Heart right ventricle (tissue), 16 donors: ENCODE measurements at regions not wholly inside any gene's neighbourhood (a gene's known extent, or its start where the extent isn't known, plus 50 kb on each side); places are given as distances from the start of the nearest gene placed in this dataset.

Experiments used
- ATAC-seq, 8 donors: fragments of 200-7000 bp; cut with Tn5 transposase; one replicate each; pipeline ENCODE4 v1.9.1; 2020; ENCODE audit warnings: mild to moderate bottlenecking in 8 of 8, moderate library complexity in 8 of 8, moderate number of reproducible peaks in 1 of 8
- DNase-seq, 2 donors: peaks; one replicate each; pipeline ENCODE4 v3.0.0-alpha.2; 2020
- H3K27ac ChIP-seq, 10 donors: fragments of 200-600 bp; sonication (generic) in 2 of 10; one replicate each; pipeline versions ENCODE4 v1.5.0 to v1.8.0; 2020 to 2022; ENCODE audit warnings: mild to moderate bottlenecking in 3 of 10
- H3K27me3 ChIP-seq, 7 donors: fragments of 200-600 bp; one replicate each; pipeline ENCODE4 v1.8.0; 2021 to 2022; ENCODE audit warnings: mild to moderate bottlenecking in 2 of 7
- H3K36me3 ChIP-seq, 9 donors: fragments of 200-600 bp; sonication (generic) in 1 of 9; one replicate each; pipeline versions ENCODE4 v1.5.0 to v1.8.0; 2020 to 2022; ENCODE audit warnings: mild to moderate bottlenecking in 2 of 9
- H3K4me1 ChIP-seq, 9 donors: fragments of 200-600 bp; sonication (generic) in 1 of 9; one replicate each; pipeline versions ENCODE4 v1.5.0 to v1.8.0; 2020 to 2022; ENCODE audit warnings: mild to moderate bottlenecking in 4 of 9
- H3K4me3 ChIP-seq, 10 donors: fragments of 200-600 bp; sonication (generic) in 2 of 10; one replicate each; pipeline versions ENCODE4 v1.5.0 to v1.8.0; 2020 to 2022; ENCODE audit warnings: mild to moderate bottlenecking in 7 of 10, moderate library complexity in 2 of 10
- H3K9me3 ChIP-seq, 11 donors: fragments of 200-600 bp in 10 of 11; sonication (generic) in 2 of 11; one replicate each; pipeline versions ENCODE4 v1.5.0 to v1.8.0; 2013 to 2022; ENCODE audit warnings: mild to moderate bottlenecking in 2 of 11, control low read depth in 1 of 11, moderate library complexity in 1 of 11
- CTCF ChIP-seq, 9 donors: fragments of 200-600 bp; sonication (generic) in 2 of 9; IDR thresholded peaks; one replicate each; pipeline versions ENCODE4 v1.5.0 to v1.8.0; 2021 to 2022; ENCODE audit warnings: antibody characterized with exemption in 9 of 9, mild to moderate bottlenecking in 5 of 9, moderate library complexity in 1 of 9
- WGBS, 2 donors: extraction: QIAGEN DNeasy Blood & Tissue Kit; methylation state at CpG; one replicate each; pipeline ENCODE4 v1.1.7; 2013; ENCODE audit warnings: inconsistent platforms in 1 of 2; 5-methylcytosine and 5-hydroxymethylcytosine counted together
- intact Hi-C, 10 donors: fragments of 100-400 bp; cut with DNase I; formaldehyde crosslinking; loops; one replicate each; pipeline versions ENCODE4 v1.11.1 to v1.14.2; 2022
- donor health status: Arrhythmogenic right ventricular cardiomyopathy.
- donor health status: ischemic (EF 13 %, LVEDD 7.1; RV severe dilation, severe dysfunction).
- donor health status: healthy with polysubstance abuse.
- donor health status: DM: no; HTN: yes; CAD: no.
- donor health status: DM: no; HTN: no; CAD: no.
- donor health status: ischemic (EF 25% LVEDD 6.9; RV normal size, moderate dysfunction).
- donor health status: ischemic (EF 25% LVEDD 5.7; RV mildly dilated, moderate dysfunction).
- donor health status: healthy.
- donor health status: DM: yes; HTN: yes; CAD: no.
- donor health status: Ischemic cardiomyopathy.
- donor health status: ischemic (EF 35%, LVEDD 5.7; RV mildly dilated, moderate dysfunction).
- donor health status: nonischemic (EF 11% LVEDD 7.7; RV severe dilation, severe dysfunction).
- donor health status: DM: yes; HTN: yes; CAD: no.
- donor health status: PGD.
- donor health status: ischemic (EF 29% LVEDD 5.4; RV normal size, mild dysfunction).
- donor health status: nonischemic (EF 23%, LVEDD 6.1; RV moderate dilation, normal function).

- no peak for DNase-seq
- no peak overlapping the region for H3K4me3 ChIP-seq
- H3K9me3 ChIP-seq = no peaks in the 10 kb centered on the region
- H3K36me3 ChIP-seq = no peaks in the 10 kb centered on the region
- no peak overlapping the region for H3K27ac ChIP-seq
- H3K4me1 ChIP-seq = peaks cover 0 to 24% (median 6%) of the 10 kb centered on the region in 9 donors
- WGBS, 2 donors = 63 to 75% methylated on average over 2 of the region's 2 CpGs
- intact Hi-C loops = no loop called here
- H3K27me3 ChIP-seq = no peaks in the 10 kb centered on the region
- TF ChIP-seq CTCF (IDR thresholded peaks at IDR 0.05) = no peak
- peak in 3 of 8 donors; percentile 49 to 86 (median 52) for ATAC-seq
These were observed 487.5 kb upstream of the ZNF608 start for GRCh38 chr5:125233944-125234343.

- Histone ChIP-seq H3K4me1 (peaks cover 0 to 24% (median 6%) of the 10 kb centered on the region in 9 donors), H3K9me3 (no peaks in the 10 kb centered on the region), H3K4me3 (no peak overlapping the region), H3K27ac (no peak overlapping the region), H3K27me3 (no peaks in the 10 kb centered on the region), H3K36me3 (no peaks in the 10 kb centered on the region)
- 52 to 66% methylated on average over 2 of the region's 2 CpGs for WGBS, 2 donors
- intact Hi-C loops = no loop called here
- TF ChIP-seq CTCF (IDR thresholded peaks at IDR 0.05) = no peak
- DNase-seq (no peak), ATAC-seq (peak in 2 of 8 donors; percentile 46 to 77)
These were observed 489.6 kb upstream of the ZNF608 start for GRCh38 chr5:125236007-125236406.

GRCh38 chr5:125236981-125237380 is 490.5 kb upstream of the ZNF608 start:
- 26 to 47% methylated on average over 1 of the region's 1 CpG for WGBS, 2 donors
- intact Hi-C loops = no loop called here
- Histone ChIP-seq H3K9me3 (no peaks in the 10 kb centered on the region), H3K4me1 (peaks cover 0 to 24% (median 6%) of the 10 kb centered on the region in 9 donors), H3K27ac (no peak overlapping the region), H3K36me3 (no peaks in the 10 kb centered on the region), H3K27me3 (no peaks in the 10 kb centered on the region), H3K4me3 (no peak overlapping the region)
- TF ChIP-seq CTCF (IDR thresholded peaks at IDR 0.05) = no peak
- no peak for ATAC-seq
- DNase-seq = no peak

- peaks cover 0 to 16% (median 0%) of the 10 kb centered on the region in 11 donors for H3K9me3 ChIP-seq
- DNase-seq (no peak), ATAC-seq (no peak)
- H3K27me3 ChIP-seq = no peaks in the 10 kb centered on the region
- H3K27ac ChIP-seq = no peak overlapping the region
- peaks cover 0 to 9% (median 0%) of the 10 kb centered on the region in 9 donors for H3K4me1 ChIP-seq
- intact Hi-C loops = no loop called here
- TF ChIP-seq CTCF (IDR thresholded peaks at IDR 0.05) = no peak
- no peak overlapping the region for H3K4me3 ChIP-seq
- no peaks in the 10 kb centered on the region for H3K36me3 ChIP-seq
- 95 to 99% methylated on average over 2 of the region's 2 CpGs for WGBS, 2 donors
These were observed 498.1 kb upstream of the ZNF608 start for GRCh38 chr5:125244531-125244930.
